Liver (tissue), 3 donors: ENCODE measurements at regions not wholly inside any gene's neighbourhood (a gene's known extent, or its start where the extent isn't known, plus 50 kb on each side); places are given as distances from the start of the nearest gene placed in this dataset.

ENCODE experiments used
- FOXA1 ChIP-seq: IDR thresholded peaks from 2 replicates; pipeline ENCODE4 v1.6.1; 2016; ENCODE audit warnings: antibody characterized with exemption
- GABPA ChIP-seq, 2 donors: IDR thresholded peaks in 1 of 2; conservative IDR thresholded peaks in 1 of 2; 2 replicates each; pipeline ENCODE4 v1.6.1; 2016; ENCODE audit warnings: antibody characterized with exemption in 2 of 2, mild to moderate bottlenecking in 1 of 2, moderate library complexity in 1 of 2
- HNF4A ChIP-seq, 2 donors: conservative IDR thresholded peaks; 2 replicates each; pipeline ENCODE4 v1.6.1; 2016; ENCODE audit warnings: antibody characterized with exemption in 2 of 2, mild to moderate bottlenecking in 2 of 2
- JUND ChIP-seq, 2 donors: IDR thresholded peaks; 2 replicates each; pipeline ENCODE4 v1.6.1; 2016; ENCODE audit warnings: antibody characterized with exemption in 2 of 2
- NR2F2 ChIP-seq: IDR thresholded peaks from 2 replicates; pipeline ENCODE4 v1.6.1; 2016; ENCODE audit warnings: antibody characterized with exemption
- RAD21 ChIP-seq, 2 donors: IDR thresholded peaks; 2 replicates each; pipeline ENCODE4 v1.6.1; 2016; ENCODE audit warnings: antibody characterized with exemption in 2 of 2, mild to moderate bottlenecking in 2 of 2
- RXRA ChIP-seq, 2 donors: IDR thresholded peaks; 2 replicates each; pipeline ENCODE4 v1.6.1; 2017 to 2018; ENCODE audit warnings: antibody characterized with exemption in 2 of 2, mild to moderate bottlenecking in 1 of 2
- TAF1 ChIP-seq: conservative IDR thresholded peaks from 2 replicates; pipeline ENCODE4 v1.6.1; 2016; ENCODE audit warnings: antibody characterized with exemption, mild to moderate bottlenecking
- YY1 ChIP-seq: IDR thresholded peaks from 2 replicates; pipeline ENCODE4 v1.6.1; 2016; ENCODE audit warnings: antibody characterized with exemption, mild to moderate bottlenecking
- TF ChIP-seq, protein P1 (sequence below): fragments of 150-350 bp; IDR thresholded peaks from 2 replicates; pipeline ENCODE4 v1.5.1; 2017; ENCODE audit warnings: improper control_type of control experiment, low read depth, low read length; ENCODE audit not compliant: missing input control
- TF ChIP-seq, protein P2 (sequence below): IDR thresholded peaks from 2 replicates; pipeline ENCODE4 v1.6.1; 2016; ENCODE audit warnings: antibody characterized with exemption, mild to moderate bottlenecking
- TF ChIP-seq, protein P3 (sequence below): IDR thresholded peaks from 2 replicates; pipeline ENCODE4 v1.6.1; 2016; ENCODE audit warnings: antibody characterized with exemption
- donor health status: healthy.
- donor health status: healthy.

DNA sequence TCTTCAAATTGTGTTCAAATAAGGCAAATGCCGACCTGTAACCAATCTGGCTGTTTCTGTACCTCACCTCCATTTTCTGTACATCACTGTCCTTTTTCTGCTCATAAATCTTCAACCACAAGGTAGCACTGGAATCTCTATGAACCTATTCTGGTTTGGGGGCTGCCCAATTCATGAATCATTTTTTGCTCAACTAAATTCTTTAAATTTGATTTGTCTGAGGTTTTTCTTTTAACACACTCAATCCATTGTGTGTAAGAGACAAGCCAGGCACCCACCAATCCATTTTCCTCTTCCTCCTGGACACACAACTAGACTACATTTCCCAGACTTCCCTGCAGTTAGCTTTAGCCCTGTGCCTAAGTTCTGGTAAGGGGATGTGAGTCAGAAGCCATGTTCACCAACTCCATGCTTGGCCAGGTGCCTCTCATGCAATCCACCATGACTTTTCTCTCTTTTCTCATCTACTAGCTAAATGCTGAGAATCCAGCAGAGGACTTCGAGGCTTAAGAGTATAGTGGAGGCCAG lies 193.2 kb upstream of the KLF3 start:
- TF ChIP-seq, protein P1, sequence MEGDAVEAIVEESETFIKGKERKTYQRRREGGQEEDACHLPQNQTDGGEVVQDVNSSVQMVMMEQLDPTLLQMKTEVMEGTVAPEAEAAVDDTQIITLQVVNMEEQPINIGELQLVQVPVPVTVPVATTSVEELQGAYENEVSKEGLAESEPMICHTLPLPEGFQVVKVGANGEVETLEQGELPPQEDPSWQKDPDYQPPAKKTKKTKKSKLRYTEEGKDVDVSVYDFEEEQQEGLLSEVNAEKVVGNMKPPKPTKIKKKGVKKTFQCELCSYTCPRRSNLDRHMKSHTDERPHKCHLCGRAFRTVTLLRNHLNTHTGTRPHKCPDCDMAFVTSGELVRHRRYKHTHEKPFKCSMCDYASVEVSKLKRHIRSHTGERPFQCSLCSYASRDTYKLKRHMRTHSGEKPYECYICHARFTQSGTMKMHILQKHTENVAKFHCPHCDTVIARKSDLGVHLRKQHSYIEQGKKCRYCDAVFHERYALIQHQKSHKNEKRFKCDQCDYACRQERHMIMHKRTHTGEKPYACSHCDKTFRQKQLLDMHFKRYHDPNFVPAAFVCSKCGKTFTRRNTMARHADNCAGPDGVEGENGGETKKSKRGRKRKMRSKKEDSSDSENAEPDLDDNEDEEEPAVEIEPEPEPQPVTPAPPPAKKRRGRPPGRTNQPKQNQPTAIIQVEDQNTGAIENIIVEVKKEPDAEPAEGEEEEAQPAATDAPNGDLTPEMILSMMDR, result no peak
- no peak for TF ChIP-seq RXRA (IDR thresholded peaks at IDR 0.05)
- no peak for TF ChIP-seq YY1
- TF ChIP-seq, protein P2, sequence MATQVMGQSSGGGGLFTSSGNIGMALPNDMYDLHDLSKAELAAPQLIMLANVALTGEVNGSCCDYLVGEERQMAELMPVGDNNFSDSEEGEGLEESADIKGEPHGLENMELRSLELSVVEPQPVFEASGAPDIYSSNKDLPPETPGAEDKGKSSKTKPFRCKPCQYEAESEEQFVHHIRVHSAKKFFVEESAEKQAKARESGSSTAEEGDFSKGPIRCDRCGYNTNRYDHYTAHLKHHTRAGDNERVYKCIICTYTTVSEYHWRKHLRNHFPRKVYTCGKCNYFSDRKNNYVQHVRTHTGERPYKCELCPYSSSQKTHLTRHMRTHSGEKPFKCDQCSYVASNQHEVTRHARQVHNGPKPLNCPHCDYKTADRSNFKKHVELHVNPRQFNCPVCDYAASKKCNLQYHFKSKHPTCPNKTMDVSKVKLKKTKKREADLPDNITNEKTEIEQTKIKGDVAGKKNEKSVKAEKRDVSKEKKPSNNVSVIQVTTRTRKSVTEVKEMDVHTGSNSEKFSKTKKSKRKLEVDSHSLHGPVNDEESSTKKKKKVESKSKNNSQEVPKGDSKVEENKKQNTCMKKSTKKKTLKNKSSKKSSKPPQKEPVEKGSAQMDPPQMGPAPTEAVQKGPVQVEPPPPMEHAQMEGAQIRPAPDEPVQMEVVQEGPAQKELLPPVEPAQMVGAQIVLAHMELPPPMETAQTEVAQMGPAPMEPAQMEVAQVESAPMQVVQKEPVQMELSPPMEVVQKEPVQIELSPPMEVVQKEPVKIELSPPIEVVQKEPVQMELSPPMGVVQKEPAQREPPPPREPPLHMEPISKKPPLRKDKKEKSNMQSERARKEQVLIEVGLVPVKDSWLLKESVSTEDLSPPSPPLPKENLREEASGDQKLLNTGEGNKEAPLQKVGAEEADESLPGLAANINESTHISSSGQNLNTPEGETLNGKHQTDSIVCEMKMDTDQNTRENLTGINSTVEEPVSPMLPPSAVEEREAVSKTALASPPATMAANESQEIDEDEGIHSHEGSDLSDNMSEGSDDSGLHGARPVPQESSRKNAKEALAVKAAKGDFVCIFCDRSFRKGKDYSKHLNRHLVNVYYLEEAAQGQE, result no peak
- no peak for TF ChIP-seq HNF4A (conservative IDR thresholded peaks at IDR 0.05)
- TF ChIP-seq FOXA1, result no peak
- TF ChIP-seq RAD21 (IDR thresholded peaks at IDR 0.05), result no peak
- TF ChIP-seq JUND (IDR thresholded peaks at IDR 0.05), result no peak
- TF ChIP-seq, protein P3, sequence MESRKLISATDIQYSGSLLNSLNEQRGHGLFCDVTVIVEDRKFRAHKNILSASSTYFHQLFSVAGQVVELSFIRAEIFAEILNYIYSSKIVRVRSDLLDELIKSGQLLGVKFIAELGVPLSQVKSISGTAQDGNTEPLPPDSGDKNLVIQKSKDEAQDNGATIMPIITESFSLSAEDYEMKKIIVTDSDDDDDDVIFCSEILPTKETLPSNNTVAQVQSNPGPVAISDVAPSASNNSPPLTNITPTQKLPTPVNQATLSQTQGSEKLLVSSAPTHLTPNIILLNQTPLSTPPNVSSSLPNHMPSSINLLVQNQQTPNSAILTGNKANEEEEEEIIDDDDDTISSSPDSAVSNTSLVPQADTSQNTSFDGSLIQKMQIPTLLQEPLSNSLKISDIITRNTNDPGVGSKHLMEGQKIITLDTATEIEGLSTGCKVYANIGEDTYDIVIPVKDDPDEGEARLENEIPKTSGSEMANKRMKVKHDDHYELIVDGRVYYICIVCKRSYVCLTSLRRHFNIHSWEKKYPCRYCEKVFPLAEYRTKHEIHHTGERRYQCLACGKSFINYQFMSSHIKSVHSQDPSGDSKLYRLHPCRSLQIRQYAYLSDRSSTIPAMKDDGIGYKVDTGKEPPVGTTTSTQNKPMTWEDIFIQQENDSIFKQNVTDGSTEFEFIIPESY, result no peak
- TF ChIP-seq NR2F2, result no peak
- TF ChIP-seq TAF1, result no peak
- no peak for TF ChIP-seq GABPA (IDR thresholded peaks at IDR 0.05 in 1 of 2, conservative IDR thresholded peaks at IDR 0.05 in 1 of 2)
